Activated T-cell treated with anti-CD3 and anti-CD28 coated beads, Interleukin-2, amount 50 U/mL, for 1 hour (primary cell): ENCODE measurements at regions not wholly inside any gene's neighbourhood (a gene's known extent, or its start where the extent isn't known, plus 50 kb on each side); places are given as distances from the start of the nearest gene placed in this dataset.

Source experiments
- DNase-seq: peaks from one replicate; pipeline ENCODE4 v3.0.0-alpha.2; 2020

DNA sequence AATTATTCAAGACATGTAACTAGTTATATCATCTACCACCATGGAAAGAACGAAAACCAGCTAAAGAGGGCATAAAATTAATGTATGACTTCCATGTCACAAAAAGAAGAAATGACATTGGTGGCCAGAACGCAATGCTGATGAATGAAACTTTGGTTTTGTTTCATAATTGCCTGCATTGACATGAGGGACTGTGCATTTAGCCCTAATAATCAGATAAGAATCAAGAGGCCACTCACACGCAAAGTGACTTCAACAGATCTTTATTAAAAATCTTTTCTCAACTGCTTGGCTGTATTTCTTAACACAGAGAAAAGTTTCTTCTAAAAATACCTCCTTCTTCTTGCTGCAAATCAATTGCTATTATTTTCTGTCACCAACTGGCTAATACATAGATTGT is 184.7 kb upstream of the RUNX1 start:
- DNase-seq = no peak

- DNase-seq = no peak
Measured at GRCh38 chr21:35232545-35233176, 183.6 kb upstream of the RUNX1 start.

GRCh38 chr21:35231090-35231489 is 182.0 kb upstream of the RUNX1 start:
- no peak for DNase-seq

GRCh38 chr21:35229290-35229689 is 180.2 kb upstream of the RUNX1 start:
- DNase-seq = no peak

- no peak for DNase-seq
Measured at GRCh38 chr21:35227786-35228185, 178.7 kb upstream of the RUNX1 start.

DNA sequence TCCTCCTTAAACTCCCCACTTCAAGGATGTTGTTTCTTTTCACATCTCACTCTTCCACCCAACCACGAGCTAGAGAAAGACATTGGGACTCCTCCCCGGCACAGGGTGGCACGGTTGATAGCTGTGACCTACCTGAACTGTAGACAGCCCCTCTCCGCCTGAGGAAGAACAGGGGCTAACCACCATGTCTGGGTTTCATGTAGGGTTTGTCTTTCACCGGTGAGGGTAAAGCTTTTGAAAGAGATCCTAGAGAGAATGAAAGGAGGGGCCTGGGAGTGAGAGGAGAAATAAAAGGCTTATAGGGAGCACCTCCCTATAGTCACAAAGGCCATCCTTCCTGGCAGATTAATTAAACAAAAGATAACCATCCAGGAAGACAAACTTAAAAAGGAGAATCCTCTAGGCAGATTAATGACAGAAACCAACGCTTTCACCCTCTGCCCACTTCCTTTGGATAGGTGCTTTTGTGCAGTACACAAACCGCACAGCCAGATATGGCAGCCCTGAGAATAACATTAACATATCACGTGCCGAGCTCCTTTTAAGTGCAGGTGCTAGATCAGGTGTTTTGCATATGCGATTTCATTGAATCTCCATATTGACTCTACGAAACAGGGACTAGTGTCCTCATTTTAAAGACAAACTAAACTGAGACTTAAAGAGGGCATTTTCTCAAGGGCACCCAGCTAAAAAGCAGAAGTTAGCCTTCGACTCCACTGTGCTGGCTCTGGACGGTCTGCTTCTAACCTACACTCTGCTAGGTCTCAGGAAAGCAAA is 178.1 kb upstream of the RUNX1 start:
- DNase-seq = no peak

DNA sequence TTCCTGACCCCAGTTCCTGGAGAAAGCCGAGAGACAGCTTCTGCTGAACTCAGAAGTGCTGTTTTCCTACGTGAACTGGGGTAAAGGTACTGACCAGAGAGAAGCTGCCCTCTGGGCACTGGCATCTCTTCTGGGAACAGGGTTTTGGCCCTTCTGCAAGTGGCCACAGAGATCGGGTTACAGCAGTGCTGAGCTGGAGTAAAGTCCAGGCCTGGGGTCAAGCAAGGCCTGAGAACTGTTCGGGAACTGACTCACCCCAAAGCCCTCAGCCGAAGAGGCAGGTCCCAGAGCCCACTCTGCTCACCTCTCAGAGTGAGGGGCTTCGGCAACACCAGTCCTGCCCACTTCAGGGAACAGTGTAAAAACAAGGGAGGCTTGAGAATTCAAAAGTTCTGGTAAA is 177.2 kb upstream of the RUNX1 start:
- DNase-seq = no peak

- no peak for DNase-seq
Measured at GRCh38 chr21:35225573-35225972, 176.5 kb upstream of the RUNX1 start.

- no peak for DNase-seq
Measured at GRCh38 chr21:35223480-35224156, 174.5 kb upstream of the RUNX1 start.

- no peak for DNase-seq
Measured at GRCh38 chr21:35222541-35222941, 173.4 kb upstream of the RUNX1 start.

DNA sequence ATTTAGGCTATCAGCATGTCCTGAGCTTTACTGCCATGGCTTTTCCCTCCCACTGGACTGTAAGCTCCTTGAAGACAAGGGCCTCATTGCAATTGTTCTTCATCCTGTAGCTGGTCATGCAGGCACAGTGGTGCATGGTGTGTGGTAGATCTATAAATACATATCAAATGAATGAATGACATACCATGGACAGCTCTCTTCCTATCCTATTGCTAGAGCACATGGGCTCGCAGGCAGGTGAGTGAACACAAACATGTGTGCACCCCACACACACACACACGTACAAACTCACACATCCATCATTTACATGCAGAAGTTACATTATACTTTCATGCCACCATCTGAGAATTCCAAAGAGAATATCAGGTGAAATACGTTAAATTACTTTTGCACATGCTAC is 172.9 kb upstream of the RUNX1 start:
- DNase-seq = no peak

- no peak for DNase-seq
Measured at GRCh38 chr21:35220301-35220700, 171.2 kb upstream of the RUNX1 start.

DNA sequence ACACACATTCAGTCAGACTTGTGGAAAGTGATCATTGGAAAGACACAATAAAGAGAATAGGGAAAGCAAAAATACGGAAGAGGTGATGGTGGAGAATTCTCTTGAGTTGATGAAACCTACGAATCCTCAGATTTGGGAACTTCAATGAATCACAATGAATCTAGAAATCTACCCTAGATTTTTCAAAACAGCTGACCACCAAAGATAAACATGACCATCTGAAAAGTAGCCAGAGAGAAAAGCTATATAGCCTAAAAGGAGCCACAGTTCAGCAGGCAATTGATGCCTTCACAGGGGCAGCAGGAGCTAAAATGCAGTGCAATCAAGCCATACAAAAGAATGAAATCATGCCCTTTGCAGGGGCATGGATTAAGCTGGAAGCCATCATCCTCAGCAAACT is 170.6 kb upstream of the RUNX1 start:
- DNase-seq = no peak

GRCh38 chr21:35219291-35219690 is 170.2 kb upstream of the RUNX1 start:
- DNase-seq = no peak

DNA sequence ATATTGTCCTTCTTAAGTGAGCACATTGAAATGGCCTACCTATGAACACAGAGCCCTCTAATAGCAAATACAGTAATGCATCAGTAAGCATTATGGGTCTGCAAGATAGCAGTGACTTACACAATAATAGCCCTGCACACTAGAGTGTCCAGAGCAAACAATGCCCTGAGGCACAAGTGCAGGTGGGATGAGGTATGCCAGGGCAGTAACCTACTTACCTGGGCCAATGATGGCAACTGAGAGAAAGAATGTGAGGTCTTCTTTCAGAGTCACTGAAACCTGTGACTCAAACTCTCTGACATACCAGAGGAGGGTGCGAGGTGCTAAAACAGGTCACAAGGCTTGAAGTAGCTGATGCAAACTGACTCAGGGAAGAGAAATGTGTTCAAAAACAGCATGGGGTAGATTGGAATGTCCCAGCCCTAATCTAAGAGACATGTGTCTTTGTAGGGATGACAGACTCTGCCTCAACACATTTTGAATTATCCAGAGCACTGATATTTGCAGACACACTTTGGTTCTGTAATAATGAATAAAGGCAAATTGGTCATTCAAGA is 168.5 kb upstream of the RUNX1 start:
- DNase-seq = no peak

GRCh38 chr21:35216996-35217395 is 167.9 kb upstream of the RUNX1 start:
- no peak for DNase-seq

DNA sequence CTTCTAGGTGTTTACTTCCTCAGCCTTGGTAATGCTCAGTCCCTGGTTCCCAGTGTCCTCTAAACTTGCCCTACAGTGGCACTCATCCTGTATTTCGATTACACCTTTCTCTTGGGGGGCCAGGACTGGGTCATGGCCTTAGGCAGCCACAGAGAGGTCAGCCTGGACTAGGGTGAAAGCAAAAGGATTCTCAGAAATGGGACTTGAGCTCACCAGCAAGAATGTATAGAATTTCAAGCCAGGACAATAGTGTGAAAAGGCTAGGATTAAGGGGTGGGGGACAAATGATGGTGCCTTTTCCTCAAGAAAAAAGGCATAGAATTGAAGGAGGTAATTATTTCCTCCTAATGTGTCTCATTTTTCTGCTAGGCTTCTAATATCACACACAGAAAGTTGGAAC is 166.8 kb upstream of the RUNX1 start:
- no peak for DNase-seq

- no peak for DNase-seq
Measured at GRCh38 chr21:35212393-35213127, 163.5 kb upstream of the RUNX1 start.

GRCh38 chr21:35211782-35212181 is 162.7 kb upstream of the RUNX1 start:
- no peak for DNase-seq

DNA sequence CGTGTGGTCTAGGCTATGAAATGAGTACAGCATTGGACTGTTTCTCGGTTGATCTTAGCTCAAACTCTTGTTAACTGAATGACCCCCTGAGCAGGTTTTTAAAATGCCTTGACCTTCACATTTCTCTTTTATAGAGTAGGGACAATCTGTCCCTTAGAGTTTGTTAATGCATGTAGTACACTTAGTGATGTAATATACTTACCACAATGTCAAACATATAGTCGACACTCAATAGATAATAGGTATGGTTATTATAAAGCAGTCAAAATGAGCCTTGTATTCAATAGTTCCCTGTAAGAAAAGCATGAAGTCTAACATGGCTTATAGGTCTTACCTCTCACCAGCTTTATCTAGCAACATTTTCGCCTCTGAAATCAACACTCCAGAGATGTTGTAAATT is 161.0 kb upstream of the RUNX1 start:
- DNase-seq = no peak

- no peak for DNase-seq
Measured at GRCh38 chr21:35208810-35209517, 159.9 kb upstream of the RUNX1 start.

DNA sequence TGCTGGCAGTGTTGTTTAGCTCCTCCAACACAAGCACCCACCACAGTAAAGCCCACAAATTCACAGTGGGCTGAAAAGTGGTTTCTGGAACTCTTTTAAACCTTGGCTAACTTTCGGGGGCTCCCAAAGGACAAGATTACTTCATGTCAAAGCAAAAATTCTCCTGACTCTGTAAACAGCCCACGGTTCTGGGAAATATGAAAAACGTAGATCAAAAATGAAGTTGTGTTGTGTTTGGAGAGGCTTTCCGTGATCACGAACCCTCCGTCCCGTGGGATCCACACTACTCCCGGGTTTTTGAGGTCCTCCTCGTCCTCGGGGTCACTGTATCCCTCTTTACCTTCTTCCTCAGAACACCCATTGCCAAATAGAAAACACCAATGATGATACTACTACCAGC is 159.0 kb upstream of the RUNX1 start:
- DNase-seq = no peak

DNA sequence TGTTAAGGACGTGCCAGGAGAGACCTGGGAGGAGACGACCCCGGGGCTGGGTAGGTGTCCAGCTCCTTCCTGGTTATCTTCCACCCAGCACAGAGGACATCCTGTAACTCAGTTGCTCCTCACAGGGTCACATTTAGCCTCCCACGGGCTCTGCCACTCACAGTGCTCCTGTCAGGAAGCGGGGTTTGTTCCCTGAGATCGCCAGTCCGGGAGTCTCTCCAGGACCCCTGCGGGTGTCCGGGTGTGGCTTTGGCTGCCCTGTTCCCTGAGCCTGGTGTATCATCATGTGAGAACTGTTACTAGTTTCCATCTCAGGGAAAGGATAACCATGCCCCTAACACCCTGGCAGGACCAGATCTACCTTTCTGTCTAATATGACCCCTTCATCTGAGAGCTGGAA is 158.2 kb upstream of the RUNX1 start:
- DNase-seq = no peak
